Hematopoietic multipotent progenitor cell (in vitro differentiated cells): ENCODE measurements at regions not wholly inside any gene's neighbourhood (a gene's known extent, or its start where the extent isn't known, plus 50 kb on each side); places are given as distances from the start of the nearest gene placed in this dataset.
"Not testable (repeated sequence)": the region's sequence is repeated elsewhere in the genome, so short reads cannot be mapped to it uniquely, and the experiment has no call there.

Experiments
- DNase-seq, 3 donors: peaks; one replicate each; pipeline ENCODE4 v3.0.0-alpha.2; 2011 to 2015; ENCODE audit warnings: low read depth in 2 of 3, low spot score in 2 of 3

DNA sequence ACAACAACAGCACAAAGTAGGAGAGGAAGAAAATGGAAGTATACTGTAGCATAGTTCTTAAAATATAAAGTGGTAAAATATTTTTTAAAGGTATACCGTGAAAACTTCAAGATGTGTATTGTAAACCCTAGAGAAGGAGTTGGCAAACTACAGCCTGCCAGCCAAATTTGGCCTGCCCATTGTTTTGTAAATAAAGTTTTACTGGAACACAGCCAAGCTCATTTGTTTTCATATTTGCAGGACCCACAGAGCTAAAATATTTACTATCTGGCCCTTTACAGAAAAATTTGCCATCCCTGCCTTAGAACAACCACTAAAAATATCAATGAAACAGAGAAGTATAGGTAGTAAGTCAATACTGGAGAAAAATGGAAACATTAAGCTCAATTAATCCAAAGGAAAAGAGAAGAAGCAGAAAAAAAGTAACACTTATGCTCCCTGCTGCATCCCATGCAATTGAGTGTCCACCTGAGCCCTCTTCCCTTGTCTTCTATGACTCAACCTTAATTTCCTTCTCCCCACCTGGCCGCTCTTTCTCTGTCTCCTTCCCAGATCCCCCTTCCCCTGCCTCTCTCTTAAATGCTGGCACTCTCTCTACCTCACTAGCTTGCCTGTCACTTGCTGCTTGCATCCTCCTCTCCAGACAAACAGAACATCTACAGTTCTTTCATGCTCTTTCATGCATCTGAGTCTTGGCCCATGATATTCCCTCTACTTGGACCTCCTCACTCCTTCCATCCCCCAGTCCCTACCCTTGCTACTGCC lies 50.6 kb upstream of the FER start:
- no peak for DNase-seq

DNA sequence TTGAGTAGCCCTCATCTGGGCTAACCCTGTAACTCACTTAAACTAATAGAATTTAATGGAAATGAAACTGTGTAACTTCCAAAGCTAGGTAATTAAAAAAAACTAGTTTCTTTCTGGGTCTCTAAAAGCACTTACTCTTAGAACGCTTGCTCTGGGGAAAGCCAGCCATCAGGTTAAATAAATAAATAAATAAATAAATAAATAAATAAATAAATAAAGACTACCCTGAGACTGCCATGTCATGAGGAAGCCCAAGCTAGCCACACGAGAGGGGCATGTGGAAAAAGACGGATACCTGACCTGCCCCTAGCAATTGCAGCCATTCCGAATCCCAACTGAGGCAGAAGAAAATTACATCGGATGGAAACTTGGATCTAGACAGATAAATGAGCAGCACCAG lies 51.3 kb upstream of the FER start:
- no peak for DNase-seq

DNA sequence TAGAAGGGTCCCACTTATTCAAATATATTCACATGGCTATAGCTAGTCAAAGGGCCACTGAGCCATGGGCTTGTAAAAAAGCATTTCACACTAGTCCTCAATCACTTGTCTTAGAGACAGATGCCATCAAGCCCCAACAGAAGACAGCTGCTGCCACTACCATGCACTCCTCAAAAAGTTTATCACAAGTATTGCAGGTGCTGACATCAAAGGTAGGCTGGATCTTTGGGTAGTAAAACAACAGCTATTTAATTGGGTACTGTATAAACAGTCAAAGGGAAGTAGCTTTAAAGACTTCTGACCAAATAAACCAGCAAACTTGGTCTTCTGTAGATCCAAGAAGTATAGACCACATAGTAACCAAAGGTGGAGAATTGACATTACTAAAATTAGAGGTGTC lies 59.2 kb upstream of the FER start:
- DNase-seq: no peak

DNA sequence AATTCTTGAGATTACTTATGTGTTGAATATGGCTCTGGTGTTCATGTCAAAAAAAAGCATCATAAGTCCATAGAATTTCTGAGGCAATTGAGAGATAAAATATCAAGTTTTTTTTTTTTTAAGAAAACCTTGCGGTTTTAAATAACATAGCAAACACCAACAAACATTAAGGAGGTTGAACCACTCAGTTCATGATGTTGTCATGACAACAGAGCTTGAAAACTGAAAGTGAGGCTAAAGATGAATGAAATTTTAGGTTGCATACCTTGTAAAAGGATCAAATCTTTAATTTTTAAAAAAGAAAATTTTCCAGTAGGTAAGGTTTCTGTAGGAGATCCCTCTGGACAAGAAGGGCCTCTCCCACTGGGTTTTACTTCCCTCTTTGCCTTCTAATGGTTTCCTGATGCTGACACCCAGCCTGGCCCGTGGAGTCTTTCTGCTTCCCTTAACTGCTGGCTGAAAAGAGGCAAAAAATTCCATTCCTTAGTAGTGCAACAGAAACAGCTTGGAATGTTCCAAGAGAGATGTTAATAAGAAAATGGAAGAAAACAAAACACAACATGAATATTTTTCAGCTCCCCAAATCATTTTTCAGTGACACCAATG lies 60.0 kb upstream of the FER start:
- peak in 1 of 3 donors; percentile 9 for DNase-seq

DNA sequence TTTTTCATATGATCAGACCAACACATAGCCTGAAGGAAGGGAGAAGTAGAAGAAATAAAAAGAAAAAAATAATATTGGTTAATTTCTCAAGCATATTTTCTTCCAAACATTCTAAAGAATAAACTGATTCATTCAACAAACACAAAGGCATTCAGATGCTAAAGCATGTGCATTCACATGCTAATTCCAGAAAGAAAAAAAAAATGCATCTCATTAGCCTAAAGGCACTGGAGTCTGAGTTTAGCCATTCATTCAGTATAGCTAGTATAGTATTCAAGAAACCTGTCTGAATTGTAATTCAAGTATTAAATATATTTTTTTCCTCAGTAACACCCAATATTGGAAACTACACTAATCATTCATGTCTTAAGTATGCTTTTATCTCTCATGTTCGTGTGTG lies 61.0 kb upstream of the FER start:
- DNase-seq: no peak

DNA sequence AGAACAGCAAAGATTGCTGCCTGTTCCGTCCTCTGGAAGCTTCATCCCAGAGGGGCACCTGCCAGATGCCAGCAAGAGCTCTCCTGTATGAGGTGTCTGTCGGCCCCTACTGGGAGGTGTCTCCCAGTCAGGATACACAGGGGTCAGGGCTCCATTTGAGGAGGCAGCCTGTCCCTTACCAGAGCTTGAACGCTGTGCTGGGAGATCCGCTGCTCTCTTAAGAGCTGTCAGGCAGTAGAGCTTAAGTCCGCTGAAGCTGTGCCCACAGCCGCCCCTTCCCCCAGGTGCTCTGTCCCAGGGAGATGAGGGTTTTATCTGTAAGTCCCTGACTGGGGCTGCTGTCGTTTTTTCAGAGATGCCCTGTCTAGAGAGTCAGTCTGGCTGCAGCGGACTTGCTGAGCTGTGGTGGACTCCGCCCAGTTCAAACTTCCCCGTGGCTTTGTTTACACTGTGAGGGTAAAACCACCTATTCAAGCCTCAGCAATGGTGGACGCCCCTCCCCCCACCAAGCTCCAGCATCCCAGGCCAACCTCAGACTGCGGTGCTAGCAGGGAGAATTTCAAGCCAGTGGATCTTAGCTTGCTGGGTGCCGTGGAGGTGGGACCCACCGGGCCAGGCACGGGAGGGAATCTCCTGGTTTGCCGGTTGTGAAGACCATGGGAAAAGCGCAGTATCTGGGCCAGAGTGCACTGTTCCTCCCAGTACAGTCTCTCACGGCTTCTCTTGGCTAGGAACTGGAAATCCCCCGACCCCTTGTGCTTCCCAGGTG lies 62.1 kb upstream of the FER start:
- not testable (repeated sequence) for DNase-seq

DNA sequence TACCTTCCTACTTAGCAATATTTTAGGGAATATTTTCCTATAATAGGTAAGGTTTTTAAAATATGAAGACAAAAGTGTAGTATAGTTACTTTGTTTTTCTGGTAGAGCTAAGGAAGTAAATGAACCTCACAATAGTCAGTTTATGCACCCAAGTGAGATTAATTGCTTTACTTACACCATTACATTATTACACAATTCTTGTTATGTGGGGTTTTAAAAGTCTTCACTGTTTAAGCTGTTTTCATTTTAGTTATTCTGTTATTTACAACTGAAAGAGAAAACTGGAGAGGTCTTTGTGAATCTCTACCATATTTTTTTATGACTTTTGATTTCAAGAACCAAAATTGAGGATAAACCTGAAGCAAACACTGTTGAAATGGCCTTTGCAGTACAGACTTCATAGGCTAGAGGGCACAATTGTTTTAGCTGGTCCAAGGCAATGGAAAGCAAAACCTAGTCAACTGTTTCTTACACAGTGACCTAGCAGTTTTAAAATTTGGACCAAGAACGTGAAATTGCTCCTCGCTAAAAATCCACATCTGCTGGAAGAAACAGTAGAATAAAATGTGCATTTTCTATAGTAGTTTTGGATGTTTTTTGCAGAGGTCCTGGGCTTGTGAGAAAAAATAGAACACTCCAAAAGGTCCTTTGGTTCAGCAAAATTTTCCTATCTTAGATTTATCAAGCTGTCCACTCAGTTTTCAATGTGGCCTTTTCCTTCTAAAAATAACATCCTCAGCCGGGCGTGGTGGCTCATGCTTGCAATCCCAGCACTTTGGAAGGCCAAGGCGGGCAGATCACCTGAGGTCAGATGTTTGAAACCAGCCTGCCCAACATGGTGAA lies 66.4 kb upstream of the FER start:
- peak; percentile 10 to 85 (median 63) for DNase-seq

DNA sequence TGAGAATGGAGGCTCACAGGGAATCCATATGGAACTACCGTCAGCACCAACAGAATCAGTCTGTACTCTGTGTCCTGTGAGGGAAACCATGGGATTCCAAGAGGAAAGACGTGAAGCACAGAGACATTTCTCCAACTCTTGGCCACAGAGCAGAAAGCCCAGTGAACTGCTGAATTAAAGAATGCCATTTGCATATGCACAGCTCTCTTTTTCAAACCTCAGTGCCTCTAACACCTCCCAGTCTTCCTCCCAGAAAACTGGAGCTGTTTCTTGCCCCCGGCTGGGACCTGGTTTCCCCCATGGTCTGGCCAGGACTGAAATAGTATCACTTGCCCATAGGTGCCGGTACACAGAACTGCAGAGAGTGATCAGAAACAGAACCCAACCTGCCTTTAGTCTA lies 69.6 kb upstream of the FER start:
- no peak for DNase-seq

DNA sequence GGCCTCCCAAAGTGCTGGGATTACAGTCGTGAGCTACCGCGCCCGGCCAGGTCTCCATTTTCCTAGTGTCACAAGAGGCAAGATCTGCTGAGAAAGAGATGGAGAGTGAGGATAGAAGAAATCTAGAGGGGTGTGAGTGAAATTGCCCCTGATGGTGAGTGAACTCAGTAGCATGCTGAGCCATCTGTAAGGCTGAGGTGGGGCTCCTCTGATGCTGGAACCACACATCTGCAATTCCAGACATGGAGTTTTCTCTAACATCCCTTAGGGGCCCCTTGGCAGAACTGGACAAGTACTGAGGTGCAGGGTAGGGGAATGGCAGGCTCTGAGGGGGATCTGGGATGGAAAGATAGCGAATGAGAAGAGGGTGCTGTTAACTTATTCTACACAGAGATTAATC lies 72.0 kb upstream of the FER start:
- no peak for DNase-seq

DNA sequence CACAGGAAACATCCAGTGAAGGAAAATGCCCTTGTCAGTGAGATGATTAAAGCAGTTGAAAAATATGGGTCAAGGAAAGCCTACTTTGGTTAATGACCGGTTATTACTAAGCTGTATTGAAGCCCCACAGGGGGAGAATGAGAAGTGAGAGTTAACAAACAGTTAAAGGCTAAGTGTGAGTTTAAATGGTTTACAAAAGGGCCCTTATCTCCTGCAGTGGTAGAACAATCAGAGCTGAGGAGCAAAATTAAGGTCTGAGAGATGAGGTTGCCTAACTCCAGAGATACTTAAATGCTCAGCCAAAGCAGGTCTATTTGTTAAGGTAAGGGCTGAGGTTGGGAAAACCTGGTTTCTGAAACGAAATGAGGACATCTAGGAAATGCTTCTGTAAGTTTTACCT lies 75.1 kb upstream of the FER start:
- no peak for DNase-seq

DNA sequence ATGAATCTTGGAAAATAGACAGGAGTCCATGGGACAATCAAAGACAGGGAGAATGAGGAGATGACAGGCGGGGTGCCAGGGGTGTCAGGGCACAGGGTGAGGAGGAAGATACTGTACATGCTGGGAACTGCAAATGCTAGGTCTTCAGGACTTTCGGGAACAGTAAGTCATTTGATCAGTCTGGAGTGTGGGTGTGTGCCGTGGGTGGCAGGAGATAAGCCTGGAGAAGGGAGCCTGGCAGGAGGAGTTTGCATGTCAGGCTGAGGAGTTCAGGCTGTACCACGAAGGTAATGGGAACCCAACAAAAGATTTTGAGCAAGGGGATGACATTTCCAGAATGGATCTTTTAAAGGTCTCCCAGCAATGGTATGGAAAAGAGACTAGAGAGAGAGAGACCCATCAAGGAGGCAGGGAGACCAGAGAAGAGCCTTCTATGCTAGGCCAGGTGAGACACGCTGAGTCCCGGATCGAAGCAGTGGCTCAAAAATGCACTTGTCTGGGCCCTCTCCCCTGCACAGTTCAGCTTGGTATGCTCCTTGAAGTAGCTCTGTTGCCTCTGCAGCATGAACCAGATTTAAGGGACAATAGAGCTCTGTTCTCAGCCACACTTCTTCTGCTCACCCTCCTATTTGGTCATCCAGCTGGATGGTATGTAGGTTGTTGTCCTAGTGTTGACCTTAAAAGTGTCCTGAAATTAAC lies 77.0 kb upstream of the FER start:
- no peak for DNase-seq

DNA sequence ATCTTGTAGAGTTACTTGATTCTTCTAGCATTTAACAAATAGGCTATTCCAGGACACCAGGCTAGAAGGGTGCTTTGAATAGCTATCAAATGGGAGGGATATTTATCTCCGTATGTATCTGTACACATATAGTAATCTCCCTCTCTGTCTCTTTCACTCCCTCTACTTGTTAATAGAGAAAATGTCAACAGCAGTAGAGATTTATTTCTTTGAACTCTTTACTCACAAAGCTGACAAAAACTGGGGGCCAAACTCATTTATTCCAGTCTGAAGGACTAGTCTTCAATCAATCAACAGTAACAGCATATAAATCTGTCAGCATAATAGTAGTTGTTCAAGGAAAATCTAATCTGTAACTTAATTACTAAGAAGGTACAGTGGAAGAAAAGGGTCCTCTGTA lies 78.2 kb upstream of the FER start:
- DNase-seq: no peak

DNA sequence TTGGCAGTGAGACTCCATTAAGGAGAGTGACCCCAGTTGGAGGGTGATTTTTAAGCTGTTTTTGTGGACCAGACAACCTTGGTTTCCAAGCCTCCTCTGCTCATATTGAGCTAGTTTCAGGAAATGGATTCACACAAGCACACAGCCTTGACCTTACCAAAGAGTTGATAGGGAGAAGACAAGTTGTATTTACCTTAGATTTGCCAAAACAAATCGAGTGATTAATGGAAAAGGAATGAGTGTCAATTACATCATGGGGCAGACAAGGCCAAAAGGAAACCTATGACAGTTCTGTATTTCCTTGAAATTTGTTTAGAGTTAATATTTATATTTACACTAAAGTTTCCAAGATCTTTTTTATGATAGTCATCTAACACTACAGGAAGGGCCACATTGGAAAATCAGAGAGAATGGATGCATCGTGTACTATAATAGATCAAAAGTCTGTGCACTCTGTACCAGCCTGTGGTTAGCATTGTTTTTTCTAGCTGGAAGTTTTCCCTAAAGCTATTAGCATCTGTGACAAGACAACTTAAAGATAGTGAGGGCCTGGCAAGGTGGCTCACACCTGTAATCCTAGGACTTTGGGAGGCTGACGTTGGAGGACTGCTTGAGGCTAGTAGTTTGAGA lies 86.0 kb upstream of the FER start:
- DNase-seq: no peak

DNA sequence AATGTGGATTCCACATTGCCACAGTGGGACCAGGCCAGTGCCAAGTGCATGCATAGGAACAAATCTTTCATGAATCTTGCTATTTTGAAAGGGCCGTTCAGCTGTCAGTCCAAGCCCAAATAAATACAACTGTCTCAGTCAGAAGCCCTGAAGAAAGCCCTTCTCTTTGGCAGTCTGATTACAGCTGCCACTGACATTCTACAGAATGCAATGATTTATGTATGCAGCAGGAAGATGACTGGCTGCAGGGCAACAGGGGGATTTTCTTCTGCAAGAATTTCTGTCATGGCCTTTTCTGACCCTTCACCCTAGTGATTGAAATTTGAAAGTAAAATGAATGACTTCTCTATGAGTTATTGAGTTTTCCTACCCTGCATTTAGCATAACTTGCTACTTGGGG lies 86.7 kb upstream of the FER start:
- DNase-seq: no peak

DNA sequence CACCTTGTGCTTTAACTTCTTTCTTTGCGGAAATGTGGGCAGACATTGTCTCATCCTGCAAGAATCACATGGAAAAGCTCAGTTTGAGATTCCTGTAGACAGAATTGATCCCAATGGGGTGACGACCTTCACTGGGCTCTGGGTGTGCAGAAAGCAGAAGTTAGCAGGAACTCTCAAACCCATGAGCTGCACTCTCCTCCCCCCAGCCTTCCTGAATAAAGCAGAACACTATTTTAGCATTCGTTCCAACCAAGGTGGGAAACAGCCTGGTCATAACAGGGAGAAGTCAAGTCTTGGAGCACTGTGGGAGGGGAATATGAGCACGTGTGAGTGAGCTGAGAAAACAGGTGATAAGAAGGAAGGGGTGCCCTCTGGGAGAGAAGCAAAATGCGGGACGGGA lies 87.4 kb upstream of the FER start:
- peak in 1 of 3 donors; percentile 21 for DNase-seq

DNA sequence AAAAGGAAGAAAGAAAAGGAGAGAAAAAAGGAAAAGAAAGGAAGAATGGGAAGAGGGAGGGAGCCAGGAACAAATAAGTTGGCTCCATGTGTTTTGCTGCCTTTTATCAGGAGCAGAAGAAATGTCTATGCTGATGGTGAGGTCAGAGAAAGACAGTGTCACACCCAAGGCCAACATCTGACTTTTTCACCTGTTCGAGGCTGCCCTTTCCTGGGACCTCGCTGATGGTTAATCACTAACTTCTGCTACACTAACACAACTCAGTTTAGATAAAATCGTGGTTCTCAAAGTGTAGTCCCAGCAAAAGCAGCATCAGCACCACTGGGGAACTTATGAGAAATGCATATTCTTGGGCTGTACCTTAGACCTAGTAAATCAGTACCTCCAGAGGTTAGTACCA lies 88.2 kb upstream of the FER start:
- no peak for DNase-seq

DNA sequence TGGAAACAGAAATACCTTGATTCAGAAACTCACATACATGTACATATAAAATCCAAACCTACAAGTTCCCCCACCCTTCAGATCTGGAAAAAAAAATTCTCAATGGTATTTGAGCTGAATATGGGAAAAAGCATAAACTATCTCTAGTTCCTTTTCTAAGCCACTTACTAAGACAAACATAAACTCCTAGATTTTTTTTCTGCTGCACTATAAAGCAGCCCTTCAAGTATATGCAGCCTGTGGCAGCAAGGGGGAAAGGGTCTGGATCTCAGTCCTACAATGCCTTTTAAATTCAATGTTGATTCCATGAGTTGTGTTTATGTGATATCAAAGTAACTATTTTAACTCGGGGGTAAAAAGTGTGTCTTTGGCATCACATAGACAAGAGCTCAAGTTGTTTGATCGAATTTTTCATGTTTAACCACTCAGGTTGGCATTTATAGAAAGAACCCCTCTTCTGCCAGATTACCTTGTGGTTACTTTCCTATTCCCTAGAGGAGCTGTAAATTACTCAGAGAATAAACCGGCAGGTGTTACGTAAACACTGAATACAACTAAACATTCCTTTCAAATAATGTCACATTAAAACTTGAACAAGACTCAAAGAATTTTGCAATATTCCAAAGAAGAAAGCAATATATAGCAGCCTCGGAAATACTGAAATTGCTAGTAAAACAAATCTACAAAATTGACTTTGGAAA lies 91.8 kb upstream of the FER start:
- no peak for DNase-seq

DNA sequence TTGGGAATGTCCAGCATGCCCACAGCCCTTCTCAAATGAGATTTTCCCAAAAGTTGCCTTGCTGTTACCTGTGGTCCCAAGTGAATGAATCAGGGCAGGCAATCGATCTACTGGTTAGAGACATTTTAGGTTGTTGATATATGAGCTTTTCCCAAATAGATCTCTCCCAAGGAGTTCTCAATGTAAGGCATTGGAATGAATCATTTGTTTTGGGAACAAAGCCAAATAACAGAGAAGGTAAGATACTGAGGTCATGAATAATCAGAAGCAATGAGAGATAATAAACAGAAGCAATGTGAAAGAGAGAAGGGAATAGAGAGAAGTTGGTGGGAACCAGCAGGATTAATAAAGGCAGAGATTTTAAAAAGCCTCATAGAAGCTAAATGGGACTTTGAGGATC lies 93.6 kb upstream of the FER start:
- DNase-seq: no peak

DNA sequence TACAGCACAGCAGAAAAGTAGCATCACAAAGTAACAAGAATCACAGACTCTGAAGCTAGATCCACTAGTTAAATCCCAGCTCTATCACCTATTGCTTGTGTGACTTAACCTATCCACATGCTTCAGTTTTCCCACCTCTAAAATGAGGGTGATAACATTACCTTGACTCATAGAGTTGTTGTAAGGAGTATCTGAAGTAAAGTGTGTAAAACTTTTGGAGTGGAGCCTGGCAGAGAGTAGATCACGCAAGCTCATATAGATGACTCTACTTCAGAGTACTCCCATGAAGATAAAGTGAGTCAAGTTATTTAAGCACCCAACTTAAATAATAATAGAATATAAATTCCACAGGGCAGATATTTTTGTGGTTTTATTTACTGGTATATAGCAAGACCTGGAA lies 94.5 kb upstream of the FER start:
- no peak for DNase-seq
